Tibial nerve (tissue), 4 donors: ENCODE measurements at regions not wholly inside any gene's neighbourhood (a gene's known extent, or its start where the extent isn't known, plus 50 kb on each side); places are given as distances from the start of the nearest gene placed in this dataset.
A peak's percentile ranks its signal among the peaks of the same experiment; 100 is the strongest.

Source experiments
- DNase-seq, 2 donors: peaks; one replicate each; pipeline ENCODE4 v3.0.0-alpha.2; 2019; ENCODE audit warnings: low spot score in 2 of 2
- H3K27ac ChIP-seq, 4 donors: fragments of 200-600 bp; sonication (generic) in 3 of 4; one replicate each; pipeline ENCODE4 v1.5.1; 2017 to 2019; ENCODE audit warnings: mild to moderate bottlenecking in 1 of 4
- H3K27me3 ChIP-seq, 2 donors: fragments of 200-600 bp; sonication (generic) in 1 of 2; one replicate each; pipeline versions ENCODE4 v1.5.1 to v1.6.0; 2017 to 2019
- H3K36me3 ChIP-seq, 3 donors: fragments of 200-600 bp; sonication (generic); one replicate each; pipeline ENCODE4 v1.5.1; 2018 to 2019
- H3K4me1 ChIP-seq, 4 donors: fragments of 200-600 bp; sonication (generic) in 3 of 4; one replicate each; pipeline ENCODE4 v1.5.1; 2017 to 2019
- H3K4me3 ChIP-seq, 4 donors: fragments of 200-600 bp; sonication (generic) in 3 of 4; one replicate each; pipeline ENCODE4 v1.5.1; 2017 to 2019; ENCODE audit warnings: mild to moderate bottlenecking in 1 of 4, moderate library complexity in 1 of 4
- H3K9me3 ChIP-seq, 4 donors: fragments of 200-600 bp; sonication (generic) in 3 of 4; one replicate each; pipeline ENCODE4 v1.5.1; 2017 to 2019
- CTCF ChIP-seq, 5 experiments: fragments of 200-600 bp in 3 of 5; fragments of 450-650 bp in 2 of 5; sonication (generic) in 3 of 5; IDR thresholded peaks; one replicate each; pipeline ENCODE4 v1.5.1; 2016 to 2019; ENCODE audit warnings: antibody characterized with exemption in 5 of 5, mild to moderate bottlenecking in 3 of 5, moderate library complexity in 2 of 5
- EP300 ChIP-seq, 2 donors: sonication (generic); formaldehyde crosslinking; IDR thresholded peaks; one replicate each; pipeline ENCODE4 v1.6.1; 2017; ENCODE audit warnings: antibody characterized with exemption in 2 of 2, mild to moderate bottlenecking in 1 of 2
- POLR2A ChIP-seq, 2 donors: fragments of 450-650 bp; IDR thresholded peaks; one replicate each; pipeline ENCODE4 v1.6.1; 2017; ENCODE audit warnings: antibody characterized with exemption in 2 of 2, mild to moderate bottlenecking in 2 of 2, moderate library complexity in 2 of 2
- WGBS, 2 donors: methylation state at CpG; one replicate each; pipeline ENCODE4 v1.1.5; 2018; 5-methylcytosine and 5-hydroxymethylcytosine counted together

GRCh38 chr5:62084391-62084790 is 221.6 kb upstream of the KIF2A start:
- no peak overlapping the region for H3K4me3 ChIP-seq
- no peak for DNase-seq
- TF ChIP-seq EP300 (IDR thresholded peaks at IDR 0.05) (no peak), POLR2A (IDR thresholded peaks at IDR 0.05) (no peak), CTCF (IDR thresholded peaks at IDR 0.05) (no peak)
- H3K4me1 ChIP-seq, result no peaks in the 10 kb centered on the region
- H3K27ac ChIP-seq, result no peak overlapping the region
- no peaks in the 10 kb centered on the region for H3K27me3 ChIP-seq
- no peaks in the 10 kb centered on the region for H3K9me3 ChIP-seq
- no peaks in the 10 kb centered on the region for H3K36me3 ChIP-seq
- 78 to 81% methylated on average over 8 of the region's 8 CpGs for WGBS, 2 donors

GRCh38 chr5:62090953-62091352 is 215.1 kb upstream of the KIF2A start:
- TF ChIP-seq EP300 (IDR thresholded peaks at IDR 0.05) (no peak), POLR2A (IDR thresholded peaks at IDR 0.05) (no peak), CTCF (IDR thresholded peaks at IDR 0.05) (no peak)
- peaks cover 0 to 6% (median 0%) of the 10 kb centered on the region in 4 donors for H3K4me1 ChIP-seq
- no peaks in the 10 kb centered on the region for H3K36me3 ChIP-seq
- DNase-seq, result no peak
- no peaks in the 10 kb centered on the region for H3K9me3 ChIP-seq
- H3K27me3 ChIP-seq, result no peaks in the 10 kb centered on the region
- no peak overlapping the region for H3K27ac ChIP-seq
- no peak overlapping the region for H3K4me3 ChIP-seq

DNA sequence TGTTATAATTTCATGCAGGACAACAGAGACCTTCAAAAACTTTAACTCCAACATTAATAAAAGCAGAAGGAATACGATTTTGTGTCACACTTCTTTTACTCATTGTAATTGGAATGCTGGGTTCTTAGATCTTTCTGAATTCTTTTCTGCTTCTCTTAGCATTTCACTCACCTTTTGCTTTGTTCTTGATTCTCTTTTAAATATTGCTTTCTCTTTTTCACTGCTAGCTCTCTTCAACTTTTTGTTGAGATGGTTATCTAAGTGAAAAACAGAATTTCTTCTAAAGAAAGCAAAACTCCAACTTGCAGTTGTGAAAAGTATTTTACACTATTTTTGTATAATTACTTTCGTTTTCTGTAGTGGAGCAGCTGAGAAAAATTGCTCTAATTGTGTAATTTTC is 212.6 kb upstream of the KIF2A start:
- 33 to 38% methylated on average over 2 of the region's 2 CpGs for WGBS, 2 donors
- no peak overlapping the region for H3K4me3 ChIP-seq
- H3K27me3 ChIP-seq, result no peaks in the 10 kb centered on the region
- TF ChIP-seq POLR2A (IDR thresholded peaks at IDR 0.05) (no peak), EP300 (IDR thresholded peaks at IDR 0.05) (no peak), CTCF (IDR thresholded peaks at IDR 0.05) (no peak)
- no peak for DNase-seq
- H3K4me1 ChIP-seq, result peaks cover 0 to 6% (median 0%) of the 10 kb centered on the region in 4 donors
- peak overlapping the region in 1 of 4 donors; percentile 39 for H3K27ac ChIP-seq
- H3K36me3 ChIP-seq, result no peaks in the 10 kb centered on the region
- H3K9me3 ChIP-seq, result no peaks in the 10 kb centered on the region

DNA sequence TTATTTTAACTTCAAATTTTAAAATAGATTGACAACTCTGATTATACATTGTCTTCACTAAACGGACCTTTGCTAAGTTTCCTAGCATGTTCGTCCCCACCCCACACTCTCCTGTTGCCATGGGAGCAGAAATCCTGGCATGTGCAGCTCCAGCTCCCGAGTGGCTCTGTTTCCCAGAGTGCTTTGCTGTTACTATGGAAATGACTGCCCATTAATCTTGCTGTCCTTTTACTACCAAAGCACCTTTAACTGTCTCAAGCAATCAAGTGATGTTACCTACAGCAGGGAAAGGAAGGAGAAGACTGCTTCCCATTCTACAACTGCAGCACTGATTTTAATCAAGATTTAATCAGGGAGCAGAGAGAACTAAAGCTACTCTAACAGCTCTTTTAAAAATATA is 212.0 kb upstream of the KIF2A start:
- no peaks in the 10 kb centered on the region for H3K36me3 ChIP-seq
- H3K9me3 ChIP-seq, result no peaks in the 10 kb centered on the region
- H3K4me1 ChIP-seq, result peaks cover 0 to 6% (median 0%) of the 10 kb centered on the region in 4 donors
- no peak overlapping the region for H3K4me3 ChIP-seq
- peak overlapping the region in 1 of 4 donors; percentile 39 for H3K27ac ChIP-seq
- WGBS, 2 donors, result 0 to 1% methylated on average over 3 of the region's 3 CpGs
- no peaks in the 10 kb centered on the region for H3K27me3 ChIP-seq
- DNase-seq, result no peak
- no peak for TF ChIP-seq CTCF (IDR thresholded peaks at IDR 0.05)
- no peak for TF ChIP-seq POLR2A (IDR thresholded peaks at IDR 0.05)
- TF ChIP-seq EP300 (IDR thresholded peaks at IDR 0.05), result no peak

DNA sequence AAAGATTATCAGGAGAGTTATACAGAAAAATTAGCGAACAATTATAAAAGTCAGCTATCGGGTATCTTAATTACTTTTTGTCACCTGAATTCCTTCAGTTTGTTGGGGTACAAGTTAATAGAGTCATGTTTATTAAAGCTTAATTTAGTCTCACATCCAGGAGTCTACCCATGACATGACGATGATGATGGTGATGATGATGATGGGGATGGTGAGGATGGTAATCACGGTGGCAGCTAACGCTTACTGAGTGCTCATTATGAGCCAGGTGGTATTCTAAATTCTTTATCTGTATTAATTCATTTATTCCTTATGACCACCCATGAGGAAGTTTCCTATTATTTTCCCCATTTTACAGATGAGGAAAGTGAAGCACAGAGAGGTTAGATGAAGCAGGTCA is 208.6 kb upstream of the KIF2A start:
- no peak for DNase-seq
- H3K4me3 ChIP-seq, result no peak overlapping the region
- H3K27me3 ChIP-seq, result no peaks in the 10 kb centered on the region
- no peaks in the 10 kb centered on the region for H3K9me3 ChIP-seq
- H3K36me3 ChIP-seq, result no peaks in the 10 kb centered on the region
- no peak for TF ChIP-seq POLR2A (IDR thresholded peaks at IDR 0.05)
- TF ChIP-seq CTCF (IDR thresholded peaks at IDR 0.05), result no peak
- no peak for TF ChIP-seq EP300 (IDR thresholded peaks at IDR 0.05)
- H3K27ac ChIP-seq, result no peak overlapping the region
- 93 to 97% methylated on average over 5 of the region's 5 CpGs for WGBS, 2 donors
- H3K4me1 ChIP-seq, result peaks cover 0 to 6% (median 0%) of the 10 kb centered on the region in 4 donors
